ENCODE measurements at regions not wholly inside any gene's neighbourhood (a gene's known extent, or its start where the extent isn't known, plus 50 kb on each side); places are given as distances from the start of the nearest gene placed in this dataset.
A peak's percentile ranks its signal among the peaks of the same experiment; 100 is the strongest.

DNA sequence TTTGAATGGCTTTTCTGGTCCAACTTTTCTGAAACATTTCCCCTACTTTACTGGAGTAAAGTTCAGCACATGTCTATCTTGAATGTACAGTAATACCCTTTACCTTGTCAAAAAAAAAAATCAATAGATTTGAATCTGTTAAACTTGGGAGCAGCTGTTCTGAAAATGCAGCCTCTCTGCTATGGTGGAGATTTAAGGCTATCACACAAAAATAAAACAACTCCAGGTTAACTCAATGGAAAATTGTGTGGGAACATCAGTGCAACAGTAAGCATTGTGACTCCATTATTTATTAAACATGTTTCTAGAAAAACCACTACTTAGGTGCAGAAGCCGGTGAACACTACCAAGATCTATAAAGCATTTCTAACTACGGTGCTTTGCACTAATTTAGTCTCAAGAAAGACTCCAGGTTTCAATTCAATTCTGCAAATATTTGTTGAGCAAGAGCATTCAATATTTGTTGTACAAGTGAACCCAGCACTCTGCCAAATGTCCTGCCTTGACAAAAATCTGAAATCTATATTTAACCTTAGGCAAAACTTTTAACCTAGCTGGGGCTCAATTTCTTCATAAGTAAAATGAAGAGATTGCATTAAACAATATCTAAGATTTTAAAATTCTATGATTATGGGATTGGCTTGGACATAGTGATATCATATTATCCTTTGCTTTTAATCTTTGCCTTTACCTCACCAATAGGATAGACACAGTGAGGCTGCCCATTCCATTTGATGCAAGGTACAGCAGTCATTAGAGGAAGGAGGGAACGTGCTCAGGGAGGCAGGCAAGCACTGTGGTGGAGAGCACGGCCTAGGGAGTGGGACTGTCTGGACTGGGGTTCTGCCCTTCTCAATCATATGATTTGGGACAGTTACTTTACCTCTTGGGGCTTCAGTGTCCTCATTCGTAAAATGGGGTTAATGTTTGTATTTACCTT is 155.2 kb downstream of the KITLG start:
- H3K27ac Mint-ChIP-seq (ENCODE audit: unreplicated experiment), result no peak overlapping the region
- H3K4me3 Mint-ChIP-seq (ENCODE audit: unreplicated experiment), result no peak overlapping the region
- 0 out of 2 replicates have a peak, but pooled peaks cover 11% of the 10 kb centered on the region for H3K9me3 ChIP-seq
- no peak overlapping the region for H3K4me3 ChIP-seq (ENCODE audit: low read depth, low read length)
- DNase-seq, result no peak
- BruUV-seq (replicated peaks), result no TSS peak
- H3K9me3 Mint-ChIP-seq (ENCODE audit: unreplicated experiment), result no peaks in the 10 kb centered on the region
- H3K36me3 Mint-ChIP-seq (ENCODE audit: insufficient read depth, unreplicated experiment), result peaks cover 11% of the 10 kb centered on the region
- TF ChIP-seq CTCF (IDR thresholded peaks at IDR 0.05; ENCODE audit: insufficient read depth in 1 of 2, low read depth in 1 of 2, low read length in 1 of 2, severe bottlenecking in 1 of 2, unreplicated experiment in 1 of 2), result no peak
- no peaks in the 10 kb centered on the region for H3K27me3 Mint-ChIP-seq (ENCODE audit: insufficient read depth, unreplicated experiment)
- H3K4me1 Mint-ChIP-seq (ENCODE audit: low read depth, unreplicated experiment), result no peaks in the 10 kb centered on the region
- CTCF ChIA-PET, result no interaction called here
- POLR2A ChIA-PET, result interaction anchor here (0.6 kb wide), 1 partner anchor 282 kb away, joined by 3 read pairs; no protein-coding TSS in a partner anchor
- no peaks in the 10 kb centered on the region for H3K4me1 ChIP-seq
- intact Hi-C loops (cut with micrococcal nuclease; ENCODE audit: unreplicated experiment), result no loop called here
- H3K36me3 ChIP-seq (ENCODE audit: control insufficient read depth, insufficient read depth, low read length), result no peaks in the 10 kb centered on the region
- no peaks in the 10 kb centered on the region for H3K27me3 ChIP-seq (replicated peaks; ENCODE audit: control insufficient read depth, insufficient read depth, low read length)

DNA sequence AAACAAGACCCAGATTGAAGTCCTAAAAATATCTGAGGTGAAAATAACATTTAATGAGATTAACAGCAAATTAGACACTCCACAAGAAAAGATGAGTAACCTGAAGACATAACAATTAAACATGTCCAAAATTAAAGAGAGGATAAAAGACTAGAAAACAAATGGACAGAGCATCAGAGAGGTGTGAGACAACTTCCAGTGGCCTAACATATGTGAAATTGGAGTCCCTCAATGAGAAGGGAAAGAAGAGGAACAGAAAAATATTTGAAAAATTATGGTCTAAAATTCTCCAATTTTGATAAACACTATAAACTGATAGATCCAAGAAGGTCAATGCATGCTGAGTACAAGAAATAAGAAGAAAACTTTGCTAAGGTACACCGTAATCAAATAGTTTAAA is 151.9 kb downstream of the KITLG start:
- no TSS peak for BruUV-seq (replicated peaks)
- Mint-ChIP-seq H3K36me3 (ENCODE audit: insufficient read depth, unreplicated experiment) (peaks cover 11% of the 10 kb centered on the region), H3K4me3 (ENCODE audit: unreplicated experiment) (no peak overlapping the region), H3K9me3 (ENCODE audit: unreplicated experiment) (no peaks in the 10 kb centered on the region), H3K27me3 (ENCODE audit: insufficient read depth, unreplicated experiment) (no peaks in the 10 kb centered on the region), H3K4me1 (ENCODE audit: low read depth, unreplicated experiment) (no peaks in the 10 kb centered on the region), H3K27ac (ENCODE audit: unreplicated experiment) (no peak overlapping the region)
- no peaks in the 10 kb centered on the region for H3K4me1 ChIP-seq
- 0 out of 2 replicates have a peak, but pooled peaks cover 11% of the 10 kb centered on the region for H3K9me3 ChIP-seq
- TF ChIP-seq CTCF (IDR thresholded peaks at IDR 0.05; ENCODE audit: insufficient read depth in 1 of 2, low read depth in 1 of 2, low read length in 1 of 2, severe bottlenecking in 1 of 2, unreplicated experiment in 1 of 2), result no peak
- no peaks in the 10 kb centered on the region for H3K36me3 ChIP-seq (ENCODE audit: control insufficient read depth, insufficient read depth, low read length)
- no peak for DNase-seq
- ChIA-PET POLR2A (no interaction called here), CTCF (no interaction called here)
- H3K27me3 ChIP-seq (replicated peaks; ENCODE audit: control insufficient read depth, insufficient read depth, low read length), result no peaks in the 10 kb centered on the region
- intact Hi-C loops (cut with micrococcal nuclease; ENCODE audit: unreplicated experiment), result no loop called here
- no peak overlapping the region for H3K4me3 ChIP-seq (ENCODE audit: low read depth, low read length)

DNA sequence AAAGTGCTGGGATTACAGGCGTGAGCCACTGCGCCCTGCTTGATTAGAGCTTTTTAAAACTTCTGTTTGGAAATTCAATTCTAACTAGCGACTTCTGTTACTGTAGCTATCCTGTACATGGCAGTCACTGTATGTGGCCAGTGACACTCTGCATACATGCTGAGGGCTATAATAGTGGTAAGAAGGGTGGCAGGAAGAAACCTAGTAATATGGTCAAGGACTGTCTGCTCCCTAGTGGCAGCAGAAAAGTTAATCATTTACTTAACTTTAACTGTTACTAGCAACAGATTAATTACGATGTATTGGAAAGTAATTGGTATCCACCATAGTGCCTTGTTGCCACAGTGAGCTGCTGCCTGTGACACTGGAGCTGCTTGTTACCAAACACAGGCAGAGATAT is 149.0 kb downstream of the KITLG start:
- H3K27me3 Mint-ChIP-seq (ENCODE audit: insufficient read depth, unreplicated experiment), result no peaks in the 10 kb centered on the region
- POLR2A ChIA-PET, result no interaction called here

More for the DNA sequence above, 149.0 kb downstream of the KITLG start:
- no peak overlapping the region for H3K4me3 ChIP-seq (ENCODE audit: low read depth, low read length)
- H3K4me3 Mint-ChIP-seq (ENCODE audit: unreplicated experiment), result no peak overlapping the region
- H3K27me3 ChIP-seq (replicated peaks; ENCODE audit: control insufficient read depth, insufficient read depth, low read length), result no peaks in the 10 kb centered on the region
- CTCF ChIA-PET, result no interaction called here
- H3K9me3 Mint-ChIP-seq (ENCODE audit: unreplicated experiment), result no peaks in the 10 kb centered on the region
- H3K4me1 ChIP-seq, result no peaks in the 10 kb centered on the region
- DNase-seq, result peak in 1 of 2 experiments; percentile 3
- no peak overlapping the region for H3K27ac Mint-ChIP-seq (ENCODE audit: unreplicated experiment)
- H3K9me3 ChIP-seq, result 0 out of 2 replicates have a peak, but pooled peaks cover 11% of the 10 kb centered on the region
- TF ChIP-seq CTCF (IDR thresholded peaks at IDR 0.05; ENCODE audit: insufficient read depth in 1 of 2, low read depth in 1 of 2, low read length in 1 of 2, severe bottlenecking in 1 of 2, unreplicated experiment in 1 of 2), result no peak
- H3K36me3 ChIP-seq (ENCODE audit: control insufficient read depth, insufficient read depth, low read length), result no peaks in the 10 kb centered on the region
- intact Hi-C loops (cut with micrococcal nuclease; ENCODE audit: unreplicated experiment), result no loop called here
- no TSS peak for BruUV-seq (replicated peaks)
- no peaks in the 10 kb centered on the region for H3K4me1 Mint-ChIP-seq (ENCODE audit: low read depth, unreplicated experiment)
- H3K36me3 Mint-ChIP-seq (ENCODE audit: insufficient read depth, unreplicated experiment), result peaks cover 11% of the 10 kb centered on the region
